MM.1S (cell line): ENCODE measurements at regions not wholly inside any gene's neighbourhood (a gene's known extent, or its start where the extent isn't known, plus 50 kb on each side); places are given as distances from the start of the nearest gene placed in this dataset.

Experiments
- DNase-seq: peaks from one replicate; pipeline ENCODE4 v3.0.0-alpha.2; 2015
- H2AFZ ChIP-seq: fragments of 300-600 bp; sonication (generic); 2 replicates; pipeline ENCODE4 v1.6.0; 2016; ENCODE audit warnings: antibody characterized with exemption, low read length
- H3F3A ChIP-seq: fragments of 300-600 bp; sonication (generic); 2 replicates; pipeline ENCODE4 v1.6.1; 2016; ENCODE audit warnings: mild to moderate bottlenecking, antibody characterized with exemption, low read length, moderate library complexity, mixed read lengths; ENCODE audit not compliant: insufficient read depth
- H3K27ac ChIP-seq: fragments of 300-600 bp; sonication (generic); 2 replicates; pipeline ENCODE4 v1.5.1; 2016; ENCODE audit warnings: mild to moderate bottlenecking, low read length
- H3K27me3 ChIP-seq: fragments of 300-600 bp; sonication (generic); replicated peaks from 2 replicates; pipeline ENCODE4 v1.6.0; 2016; ENCODE audit warnings: low read length; ENCODE audit not compliant: insufficient read depth
- H3K36me3 ChIP-seq: fragments of 300-600 bp; sonication (generic); replicated peaks from 2 replicates; pipeline ENCODE4 v1.6.1; 2016; ENCODE audit warnings: mild to moderate bottlenecking, low read length, mixed read lengths; ENCODE audit not compliant: insufficient read depth
- H3K4me1 ChIP-seq: fragments of 300-600 bp; sonication (generic); 2 replicates; pipeline ENCODE4 v1.6.1; 2016; ENCODE audit warnings: low read length, mixed read lengths
- H3K4me2 ChIP-seq: fragments of 300-600 bp; sonication (generic); 2 replicates; pipeline ENCODE4 v1.6.0; 2016; ENCODE audit warnings: low read depth, low read length
- H3K4me3 ChIP-seq: fragments of 300-600 bp; sonication (generic); 2 replicates; pipeline ENCODE4 v1.5.1; 2016; ENCODE audit warnings: low read length, mixed read lengths
- H3K79me2 ChIP-seq: fragments of 300-600 bp; sonication (generic); 2 replicates; pipeline ENCODE4 v1.6.1; 2016; ENCODE audit warnings: mixed run types, low read length, mixed read lengths
- H3K9ac ChIP-seq: fragments of 300-600 bp; sonication (generic); 2 replicates; pipeline ENCODE4 v1.6.1; 2016; ENCODE audit warnings: low read length, mixed read lengths
- H3K9me2 ChIP-seq: fragments of 300-600 bp; sonication (generic); replicated peaks from 2 replicates; pipeline ENCODE4 v1.6.1; 2016; ENCODE audit warnings: mild to moderate bottlenecking, low read length, mixed read lengths; ENCODE audit not compliant: insufficient read depth
- H3K9me3 ChIP-seq: fragments of 300-600 bp; sonication (generic); replicated peaks from 2 replicates; pipeline ENCODE4 v1.6.1; 2016; ENCODE audit warnings: mild to moderate bottlenecking, low read length, mixed read lengths; ENCODE audit not compliant: insufficient read depth
- H4K20me1 ChIP-seq: fragments of 300-600 bp; sonication (generic); 2 replicates; pipeline ENCODE4 v1.6.1; 2016; ENCODE audit warnings: mild to moderate bottlenecking, low read length, moderate library complexity, mixed read lengths; ENCODE audit not compliant: insufficient read depth
- CTCF ChIP-seq: fragments of 300-600 bp; sonication (generic); IDR thresholded peaks from 2 replicates; pipeline ENCODE4 v1.5.1; 2016; ENCODE audit warnings: antibody characterized with exemption, low read length, mixed read lengths
- EZH2 ChIP-seq: fragments of 300-600 bp; sonication (generic); optimal IDR thresholded peaks from 2 replicates; pipeline ENCODE3; 2017; ENCODE audit warnings: low read depth, mild to moderate bottlenecking, antibody characterized with exemption, low read length, mixed read lengths
- EZH2phosphoT487 ChIP-seq: fragments of 300-600 bp; sonication (generic); IDR thresholded peaks from 2 replicates; pipeline ENCODE4 v1.6.1; 2018; ENCODE audit warnings: antibody characterized with exemption, low read length

GRCh38 chr1:56380531-56380930 lies 198.8 kb downstream of the PLPP3 start:
- Histone ChIP-seq H3K27me3 (no peaks in the 10 kb centered on the region), H3K9me2 (no peaks in the 10 kb centered on the region), H3K4me2 (no peak overlapping the region), H2AFZ (no peak overlapping the region), H3K9ac (no peak overlapping the region), H3K27ac (no peak overlapping the region), H3F3A (no peaks in the 10 kb centered on the region), H3K79me2 (no peaks in the 10 kb centered on the region), H3K4me3 (no peak overlapping the region), H3K4me1 (no peaks in the 10 kb centered on the region), H3K36me3 (no peaks in the 10 kb centered on the region), H4K20me1 (no peaks in the 10 kb centered on the region), H3K9me3 (no peaks in the 10 kb centered on the region)
- TF ChIP-seq CTCF (no peak), EZH2 (no peak), EZH2phosphoT487 (no peak)
- DNase-seq = no peak

GRCh38 chr1:56378341-56379070 lies 200.9 kb downstream of the PLPP3 start:
- no peaks in the 10 kb centered on the region for H3K9me3 ChIP-seq
- no peaks in the 10 kb centered on the region for H3K36me3 ChIP-seq
- DNase-seq = no peak
- no peak overlapping the region for H2AFZ ChIP-seq
- H4K20me1 ChIP-seq = no peaks in the 10 kb centered on the region
- H3K79me2 ChIP-seq = no peaks in the 10 kb centered on the region
- no peaks in the 10 kb centered on the region for H3F3A ChIP-seq
- no peak overlapping the region for H3K27ac ChIP-seq
- H3K9me2 ChIP-seq = no peaks in the 10 kb centered on the region
- TF ChIP-seq EZH2phosphoT487 = no peak
- no peak for TF ChIP-seq CTCF
- no peak for TF ChIP-seq EZH2
- H3K4me1 ChIP-seq = no peaks in the 10 kb centered on the region
- no peak overlapping the region for H3K9ac ChIP-seq
- H3K27me3 ChIP-seq = no peaks in the 10 kb centered on the region
- no peak overlapping the region for H3K4me2 ChIP-seq
- H3K4me3 ChIP-seq = no peak overlapping the region

- Histone ChIP-seq H3K79me2 (no peaks in the 10 kb centered on the region), H3K4me3 (no peak overlapping the region), H3K9me2 (no peaks in the 10 kb centered on the region), H3K27me3 (no peaks in the 10 kb centered on the region), H3K9me3 (no peaks in the 10 kb centered on the region), H3K27ac (no peak overlapping the region), H3F3A (no peaks in the 10 kb centered on the region), H3K36me3 (no peaks in the 10 kb centered on the region), H4K20me1 (no peaks in the 10 kb centered on the region), H3K9ac (no peak overlapping the region), H3K4me1 (no peaks in the 10 kb centered on the region), H3K4me2 (no peak overlapping the region), H2AFZ (no peak overlapping the region)
- TF ChIP-seq EZH2 = no peak
- TF ChIP-seq CTCF = no peak
- no peak for TF ChIP-seq EZH2phosphoT487
- DNase-seq = no peak
These were observed 201.9 kb downstream of the PLPP3 start for GRCh38 chr1:56377431-56377830.
